H9 (cell line): ENCODE measurements at regions not wholly inside any gene's neighbourhood (a gene's known extent, or its start where the extent isn't known, plus 50 kb on each side); places are given as distances from the start of the nearest gene placed in this dataset.

Experiments used
- DNase-seq: peaks from one replicate; pipeline ENCODE4 v3.0.0-alpha.2; 2017
- H2AFZ ChIP-seq: one replicate; pipeline ENCODE4 v1.6.1; 2013; ENCODE audit warnings: mild to moderate bottlenecking, low read length, control low read depth, moderate library complexity
- H2AK5ac ChIP-seq: 2 replicates; pipeline ENCODE4 v1.6.1; 2013; ENCODE audit warnings: low read length, control low read depth, mixed read lengths; ENCODE audit not compliant: insufficient read length
- H2BK120ac ChIP-seq: one replicate; pipeline ENCODE4 v1.6.1; 2013; ENCODE audit warnings: low read depth, mild to moderate bottlenecking, low read length, control low read depth, inconsistent platforms; ENCODE audit not compliant: poor library complexity, severe bottlenecking
- H2BK12ac ChIP-seq: 2 replicates; pipeline ENCODE4 v1.6.1; 2013; ENCODE audit warnings: low read length, control low read depth, mixed read lengths, low read depth; ENCODE audit not compliant: insufficient read length
- H2BK15ac ChIP-seq: 2 replicates; pipeline ENCODE4 v1.6.1; 2013; ENCODE audit warnings: low read depth, low read length, control low read depth
- H2BK20ac ChIP-seq: one replicate; pipeline ENCODE4 v1.6.1; 2013; ENCODE audit warnings: low read depth, mild to moderate bottlenecking, low read length, control low read depth, inconsistent platforms; ENCODE audit not compliant: poor library complexity, severe bottlenecking
- H2BK5ac ChIP-seq: 2 replicates; pipeline ENCODE4 v1.6.1; 2013; ENCODE audit warnings: low read length, control low read depth, mixed read lengths; ENCODE audit not compliant: insufficient read length
- H3K14ac ChIP-seq: 2 replicates; pipeline ENCODE4 v1.6.1; 2013; ENCODE audit warnings: low read length, control low read depth; ENCODE audit not compliant: insufficient read depth
- H3K18ac ChIP-seq: 2 replicates; pipeline ENCODE4 v1.6.1; 2013; ENCODE audit warnings: low read depth, mild to moderate bottlenecking, mixed read lengths, low read length, control low read depth; ENCODE audit not compliant: insufficient read length
- H3K23ac ChIP-seq: 2 replicates; pipeline ENCODE4 v1.6.1; 2013; ENCODE audit warnings: low read length, control low read depth, mixed read lengths, low read depth; ENCODE audit not compliant: insufficient read length
- H3K23me2 ChIP-seq: 2 replicates; pipeline ENCODE4 v1.6.1; 2013; ENCODE audit warnings: low read depth, mild to moderate bottlenecking, mixed read lengths, low read length, control low read depth; ENCODE audit not compliant: insufficient read length, poor library complexity, severe bottlenecking
- H3K27ac ChIP-seq: 2 replicates; pipeline ENCODE4 v1.5.1; 2013; ENCODE audit warnings: low read length, control low read depth, mixed read lengths, low read depth; ENCODE audit not compliant: insufficient read length
- H3K27me3 ChIP-seq: 2 replicates; pipeline ENCODE4 v1.6.1; 2013; ENCODE audit warnings: low read length, control low read depth, inconsistent platforms; ENCODE audit not compliant: insufficient read depth
- H3K4ac ChIP-seq: 2 replicates; pipeline ENCODE4 v1.6.1; 2013; ENCODE audit warnings: low read depth, mild to moderate bottlenecking, control low read depth, inconsistent platforms, low read length, moderate library complexity
- H3K4me1 ChIP-seq: 2 replicates; pipeline ENCODE4 v1.6.1; 2013; ENCODE audit warnings: low read length, control low read depth, inconsistent platforms; ENCODE audit not compliant: insufficient read depth
- H3K4me2 ChIP-seq: 2 replicates; pipeline ENCODE4 v1.6.1; 2013; ENCODE audit warnings: low read length, control low read depth, mixed read lengths; ENCODE audit not compliant: insufficient read length, insufficient read depth
- H3K56ac ChIP-seq: 2 replicates; pipeline ENCODE4 v1.6.1; 2013; ENCODE audit warnings: low read depth, mild to moderate bottlenecking, mixed read lengths, low read length, control low read depth; ENCODE audit not compliant: insufficient read length
- H3K79me1 ChIP-seq: 2 replicates; pipeline ENCODE4 v1.6.1; 2013; ENCODE audit warnings: low read depth, mild to moderate bottlenecking, moderate library complexity, low read length, control low read depth, inconsistent platforms; ENCODE audit not compliant: insufficient read depth, poor library complexity, severe bottlenecking
- H3K79me2 ChIP-seq: 2 replicates; pipeline ENCODE4 v1.6.1; 2013; ENCODE audit warnings: low read length, control low read depth, inconsistent platforms; ENCODE audit not compliant: insufficient read depth
- H3K9ac ChIP-seq: 2 replicates; pipeline ENCODE4 v1.6.1; 2013; ENCODE audit warnings: low read length, control low read depth, mixed read lengths; ENCODE audit not compliant: insufficient read length; ENCODE audit errors: extremely low read depth
- H3K9me3 ChIP-seq: one replicate; pipeline ENCODE4 v1.6.1; 2013; ENCODE audit warnings: low read depth, low read length, inconsistent platforms; ENCODE audit not compliant: control insufficient read depth
- H3T11ph ChIP-seq: one replicate; pipeline ENCODE4 v1.6.1; 2013; ENCODE audit warnings: mild to moderate bottlenecking, low read length, control low read depth, inconsistent platforms
- H4K20me1 ChIP-seq: one replicate; pipeline ENCODE4 v1.6.1; 2013; ENCODE audit not compliant: control insufficient read depth, insufficient read length, insufficient read depth
- H4K5ac ChIP-seq: 2 replicates; pipeline ENCODE4 v1.6.1; 2013; ENCODE audit warnings: low read depth, mild to moderate bottlenecking, mixed read lengths, low read length, control low read depth; ENCODE audit not compliant: insufficient read length
- H4K8ac ChIP-seq: replicated peaks from 2 replicates; pipeline ENCODE4 v1.6.1; 2013; ENCODE audit warnings: low read length, control low read depth, mixed read lengths, low read depth; ENCODE audit not compliant: insufficient read length
- H4K91ac ChIP-seq: 2 replicates; pipeline ENCODE4 v1.6.1; 2013; ENCODE audit warnings: low read depth, mild to moderate bottlenecking, moderate library complexity, mixed read lengths, low read length, control low read depth; ENCODE audit not compliant: insufficient read length
- H3K27ac Mint-ChIP-seq, 3 experiments: 2 replicates in 2 of 3; 3 replicates in 1 of 3; pipeline ENCODE4 v1.8.0; 2020 to 2021; ENCODE audit warnings: mixed read lengths in 3 of 3, mild to moderate bottlenecking in 1 of 3, moderate library complexity in 1 of 3
- H3K27me3 Mint-ChIP-seq: 2 replicates; pipeline ENCODE4 v1.8.0; 2021; ENCODE audit warnings: low read depth, mild to moderate bottlenecking, moderate library complexity, mixed read lengths
- H3K36me3 Mint-ChIP-seq, 3 experiments: 2 replicates in 2 of 3; 3 replicates in 1 of 3; pipeline ENCODE4 v1.8.0; 2020 to 2021; ENCODE audit warnings: low read depth in 3 of 3, mixed read lengths in 3 of 3; ENCODE audit not compliant: insufficient read depth in 1 of 3
- H3K4me1 Mint-ChIP-seq, 2 experiments: 2 replicates each; pipeline ENCODE4 v1.8.0; 2020; ENCODE audit warnings: mixed read lengths in 2 of 2
- H3K4me3 Mint-ChIP-seq, 2 experiments: 2 replicates in 1 of 2; 3 replicates in 1 of 2; pipeline ENCODE4 v1.8.0; 2020 to 2021; ENCODE audit warnings: mild to moderate bottlenecking in 2 of 2, mixed read lengths in 2 of 2, moderate library complexity in 1 of 2
- H3K9me3 Mint-ChIP-seq, 2 experiments: 2 replicates in 1 of 2; 3 replicates in 1 of 2; pipeline ENCODE4 v1.8.0; 2020; ENCODE audit warnings: mild to moderate bottlenecking in 2 of 2, mixed read lengths in 2 of 2, moderate library complexity in 1 of 2
- TF ChIP-seq, protein P1 (sequence below): fragments of 200-600 bp; sonication (generic); conservative IDR thresholded peaks from 3 replicates; pipeline ENCODE4 v1.8.0; 2021; ENCODE audit warnings: antibody characterized with exemption, mild to moderate bottlenecking

GRCh38 chr3:154745122-154745521 is 315.1 kb upstream of the GPR149 start:
- Histone ChIP-seq H2BK15ac (no peak overlapping the region), H3K79me2 (no peaks in the 10 kb centered on the region), H4K20me1 (no peaks in the 10 kb centered on the region), H2BK120ac (no peak overlapping the region), H4K91ac (no peak overlapping the region), H3K18ac (no peak overlapping the region), H3K9ac (no peak overlapping the region), H3K79me1 (no peaks in the 10 kb centered on the region), H4K8ac (no peak overlapping the region), H3K4me2 (no peak overlapping the region), H3K23me2 (no peaks in the 10 kb centered on the region), H3K4me1 (no peaks in the 10 kb centered on the region), H2BK20ac (no peak overlapping the region), H3K14ac (no peak overlapping the region), H3K56ac (no peak overlapping the region), H2BK12ac (no peak overlapping the region), H2BK5ac (no peak overlapping the region), H2AFZ (no peak overlapping the region), H3K27me3 (no peaks in the 10 kb centered on the region), H3K9me3 (no peaks in the 10 kb centered on the region), H4K5ac (no peak overlapping the region), H2AK5ac (no peak overlapping the region), H3K23ac (no peak overlapping the region), H3K4ac (no peak overlapping the region), H3T11ph (no peak overlapping the region), H3K27ac (no peak overlapping the region)
- Mint-ChIP-seq H3K9me3 (peaks cover 5 to 6% of the 10 kb centered on the region in 2 experiments; a peak in 3 of 5 replicates), H3K36me3 (peaks cover 0 to 5% (median 0%) of the 10 kb centered on the region in 3 experiments; a peak in 1 of 7 replicates), H3K4me3 (no peak overlapping the region), H3K4me1 (peaks cover 0 to 2% of the 10 kb centered on the region in 2 experiments; a peak in 1 of 4 replicates), H3K27me3 (no peaks in the 10 kb centered on the region), H3K27ac (no peak overlapping the region)
- TF ChIP-seq, protein P1, sequence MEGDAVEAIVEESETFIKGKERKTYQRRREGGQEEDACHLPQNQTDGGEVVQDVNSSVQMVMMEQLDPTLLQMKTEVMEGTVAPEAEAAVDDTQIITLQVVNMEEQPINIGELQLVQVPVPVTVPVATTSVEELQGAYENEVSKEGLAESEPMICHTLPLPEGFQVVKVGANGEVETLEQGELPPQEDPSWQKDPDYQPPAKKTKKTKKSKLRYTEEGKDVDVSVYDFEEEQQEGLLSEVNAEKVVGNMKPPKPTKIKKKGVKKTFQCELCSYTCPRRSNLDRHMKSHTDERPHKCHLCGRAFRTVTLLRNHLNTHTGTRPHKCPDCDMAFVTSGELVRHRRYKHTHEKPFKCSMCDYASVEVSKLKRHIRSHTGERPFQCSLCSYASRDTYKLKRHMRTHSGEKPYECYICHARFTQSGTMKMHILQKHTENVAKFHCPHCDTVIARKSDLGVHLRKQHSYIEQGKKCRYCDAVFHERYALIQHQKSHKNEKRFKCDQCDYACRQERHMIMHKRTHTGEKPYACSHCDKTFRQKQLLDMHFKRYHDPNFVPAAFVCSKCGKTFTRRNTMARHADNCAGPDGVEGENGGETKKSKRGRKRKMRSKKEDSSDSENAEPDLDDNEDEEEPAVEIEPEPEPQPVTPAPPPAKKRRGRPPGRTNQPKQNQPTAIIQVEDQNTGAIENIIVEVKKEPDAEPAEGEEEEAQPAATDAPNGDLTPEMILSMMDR = no peak
- DNase-seq = no peak
